HG03442 (cell line): ENCODE measurements at regions not wholly inside any gene's neighbourhood (a gene's known extent, or its start where the extent isn't known, plus 50 kb on each side); places are given as distances from the start of the nearest gene placed in this dataset.
"Not testable (repeated sequence)": the region's sequence is repeated elsewhere in the genome, so short reads cannot be mapped to it uniquely, and the experiment has no call there.

ENCODE experiments used
- ATAC-seq: cut with Tn5 transposase; IDR thresholded peaks from one replicate; pipeline ENCODE4 v1.9.1; 2021; ENCODE audit warnings: mild to moderate bottlenecking, moderate library complexity; ENCODE audit not compliant: unreplicated experiment

GRCh38 chr1:29634746-29635335 is 398.5 kb downstream of the PTPRU start:
- ATAC-seq, result no peak

- no peak for ATAC-seq
Observed at GRCh38 chr1:29634324-29634723, 398.0 kb downstream of the PTPRU start.

DNA sequence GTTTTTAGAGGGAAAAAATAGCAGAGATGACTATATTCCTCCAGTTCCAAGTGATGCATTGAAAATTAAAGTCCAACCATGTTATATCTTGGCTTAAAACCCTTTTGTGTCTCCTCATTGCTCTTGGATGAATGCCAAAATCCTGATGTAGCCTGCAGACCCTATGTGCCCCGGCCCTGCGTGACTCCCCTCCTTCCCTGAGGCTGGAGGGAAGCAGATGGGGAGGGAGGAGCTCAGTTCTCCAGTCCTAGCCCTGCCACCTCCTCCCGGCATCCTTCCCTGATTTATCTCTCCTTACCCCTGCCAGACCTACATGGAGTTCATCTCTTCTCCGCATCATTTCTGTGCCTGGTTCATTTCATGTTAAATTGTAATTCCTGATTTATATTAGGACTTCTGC is 397.4 kb downstream of the PTPRU start:
- ATAC-seq, result no peak

- no peak for ATAC-seq
Observed at GRCh38 chr1:29632806-29633615, 396.7 kb downstream of the PTPRU start.

DNA sequence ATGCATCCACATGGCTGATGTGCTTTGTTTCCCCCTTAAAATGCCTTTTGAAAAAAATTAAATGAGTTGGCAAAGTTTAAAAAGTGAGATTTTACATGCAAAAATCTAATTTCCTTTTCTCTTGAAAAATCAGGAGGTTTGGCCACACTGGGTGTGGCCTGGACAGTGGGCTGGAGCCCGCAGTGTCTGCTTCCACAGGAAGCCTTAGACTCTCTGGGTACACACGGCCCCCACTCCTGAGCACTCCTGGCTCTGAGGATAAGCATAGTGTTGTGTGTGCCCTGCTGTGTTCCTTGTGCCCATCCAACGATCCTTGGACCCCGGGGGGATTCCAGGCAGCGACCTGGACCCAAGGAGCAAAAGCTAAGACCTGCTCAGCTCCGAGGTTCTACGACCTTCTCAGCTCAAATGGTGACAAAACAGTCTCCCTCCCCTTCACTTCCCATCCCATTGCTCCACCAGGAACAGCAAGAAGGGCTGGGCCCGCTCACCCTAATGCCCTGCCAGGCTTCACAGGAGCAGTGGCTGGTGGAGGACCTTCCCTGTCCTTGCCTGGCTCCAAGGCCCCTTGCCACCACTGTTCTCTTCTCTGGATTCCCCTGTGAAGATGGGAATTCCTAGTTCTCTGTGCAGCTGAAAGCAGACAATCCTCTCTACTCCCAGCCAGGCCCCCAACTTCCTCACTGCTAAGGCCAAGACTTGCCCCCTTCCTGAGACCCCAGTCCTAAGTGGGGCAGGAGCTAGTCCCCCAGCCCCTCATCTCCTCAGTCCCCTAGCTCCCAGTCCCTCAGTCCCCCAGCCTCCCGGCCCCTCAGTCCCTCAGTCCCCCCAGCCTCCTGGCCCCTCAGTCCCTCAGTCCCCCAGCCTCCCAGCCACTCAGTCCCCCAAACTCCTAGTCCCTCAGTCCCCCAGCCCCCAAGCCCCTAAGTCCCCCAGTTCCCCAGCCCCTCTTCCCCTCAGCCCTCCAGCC is 395.8 kb downstream of the PTPRU start:
- ATAC-seq, result no peak

- ATAC-seq, result no peak
Observed at GRCh38 chr1:29631361-29631760, 395.0 kb downstream of the PTPRU start.

GRCh38 chr1:29630756-29631155 is 394.4 kb downstream of the PTPRU start:
- ATAC-seq, result no peak

- no peak for ATAC-seq
Observed at GRCh38 chr1:29629814-29630516, 393.6 kb downstream of the PTPRU start.

GRCh38 chr1:29629401-29629800 is 393.1 kb downstream of the PTPRU start:
- ATAC-seq, result no peak

DNA sequence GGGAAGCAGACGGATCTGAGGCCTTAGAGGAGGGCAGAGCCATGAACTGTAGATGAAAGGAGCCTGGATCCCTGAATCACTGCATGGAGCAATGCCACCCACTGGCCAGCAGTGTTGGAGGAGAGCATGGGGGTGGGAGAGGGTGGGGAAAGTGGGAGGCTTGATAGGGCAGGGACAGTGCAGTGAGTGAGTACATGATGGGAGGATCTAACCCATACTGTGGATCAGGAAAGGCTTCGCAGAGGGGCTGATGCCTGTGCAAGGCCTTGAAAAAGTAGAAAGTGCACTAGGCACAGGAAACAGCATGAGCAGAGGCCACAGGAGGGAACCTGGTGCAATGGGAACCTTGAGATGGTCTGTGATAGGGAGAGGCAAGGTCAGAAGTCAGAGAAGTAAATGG is 391.9 kb downstream of the PTPRU start:
- no peak for ATAC-seq

DNA sequence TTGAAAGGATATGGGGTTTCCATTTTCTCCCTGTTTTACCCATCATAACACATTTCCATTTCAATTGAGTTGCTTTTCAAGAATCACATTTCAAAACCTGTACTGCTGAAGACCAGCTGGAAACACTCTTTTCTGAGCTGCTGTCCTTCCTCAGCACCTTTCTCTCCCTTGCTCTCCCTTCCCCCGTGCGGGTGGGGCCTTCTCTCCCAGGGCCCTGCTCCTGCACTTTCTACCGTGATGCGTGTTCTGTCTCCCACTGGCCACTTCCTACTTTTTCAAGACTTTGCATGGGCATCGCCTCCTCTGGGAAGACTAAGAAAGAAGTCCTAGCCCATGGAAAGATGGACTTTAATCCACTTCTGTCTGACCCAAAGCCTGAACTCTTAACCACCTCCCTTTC is 390.4 kb downstream of the PTPRU start:
- ATAC-seq, result no peak

- no peak for ATAC-seq
Observed at GRCh38 chr1:29626066-29626465, 389.7 kb downstream of the PTPRU start.

- ATAC-seq, result no peak
Observed at GRCh38 chr1:29625084-29625420, 388.7 kb downstream of the PTPRU start.

GRCh38 chr1:29624320-29625083 is 388.2 kb downstream of the PTPRU start:
- ATAC-seq, result no peak

DNA sequence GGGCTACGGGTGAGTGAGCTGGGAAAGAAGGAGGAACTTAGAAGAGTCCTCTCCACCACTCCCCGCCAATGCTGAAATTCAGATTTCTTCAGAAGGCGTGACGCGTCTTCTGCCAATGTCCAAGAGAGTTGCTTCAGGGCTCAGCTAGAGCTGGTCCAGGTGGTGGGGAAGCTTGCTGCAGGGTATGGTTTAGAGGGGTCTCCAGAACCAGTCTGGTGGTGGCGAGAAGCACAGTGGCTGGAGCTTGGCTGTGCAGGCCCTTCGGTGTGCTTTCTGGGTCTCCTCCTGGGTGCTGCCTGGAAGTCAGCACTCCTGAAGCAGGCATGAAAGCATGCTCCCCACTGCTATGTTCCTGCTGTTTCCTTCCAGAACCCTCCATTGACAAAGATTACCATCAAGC is 387.2 kb downstream of the PTPRU start:
- no peak for ATAC-seq

DNA sequence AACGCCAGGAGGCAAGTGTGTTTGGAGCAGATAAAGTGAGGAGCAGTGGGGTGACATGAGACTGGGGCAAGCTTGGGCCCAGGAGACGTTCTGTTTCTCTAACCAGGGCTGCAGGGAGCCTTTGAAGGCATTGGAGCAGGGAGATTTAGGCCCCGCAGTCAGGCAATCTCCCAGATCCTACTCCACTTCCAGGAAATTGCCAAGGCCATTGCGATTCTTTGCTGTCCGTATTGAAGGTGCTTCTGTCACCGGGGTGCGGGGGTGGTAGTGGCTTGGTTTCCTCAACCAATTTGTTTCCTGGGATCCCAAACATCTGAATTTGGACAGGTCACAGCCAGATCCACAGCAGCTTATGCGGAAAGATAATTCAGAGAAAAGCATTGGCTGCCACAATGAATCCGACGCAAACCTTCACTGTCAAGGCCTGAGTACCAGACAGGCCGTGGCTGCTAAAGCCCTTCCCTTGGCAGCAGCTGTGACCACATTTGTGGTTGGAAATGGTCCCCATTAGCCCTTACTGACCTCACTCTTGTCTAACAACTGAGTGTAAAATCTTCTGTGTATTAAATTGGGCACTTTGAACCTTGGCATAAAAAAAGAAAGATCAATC is 385.6 kb downstream of the PTPRU start:
- no peak for ATAC-seq

DNA sequence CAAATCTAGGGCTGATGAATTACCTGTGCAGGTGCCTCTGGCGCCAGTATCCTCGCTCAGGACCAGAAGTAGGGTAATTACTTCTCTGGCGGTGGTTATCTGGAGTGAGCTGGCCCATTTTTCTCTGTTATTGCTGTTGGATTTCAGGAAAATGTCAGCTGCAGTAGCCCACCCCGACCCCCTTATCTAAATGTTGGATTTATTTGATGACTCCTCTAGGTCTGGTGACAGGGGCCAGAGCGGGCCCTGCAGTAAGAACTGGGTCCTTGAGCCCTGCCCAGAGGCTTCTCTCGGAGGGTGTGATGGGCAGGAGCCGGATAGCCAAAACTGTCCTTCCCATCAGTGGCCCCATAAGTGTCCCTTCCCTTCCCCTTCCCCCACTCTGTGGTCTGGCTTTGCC is 384.3 kb downstream of the PTPRU start:
- ATAC-seq, result no peak

DNA sequence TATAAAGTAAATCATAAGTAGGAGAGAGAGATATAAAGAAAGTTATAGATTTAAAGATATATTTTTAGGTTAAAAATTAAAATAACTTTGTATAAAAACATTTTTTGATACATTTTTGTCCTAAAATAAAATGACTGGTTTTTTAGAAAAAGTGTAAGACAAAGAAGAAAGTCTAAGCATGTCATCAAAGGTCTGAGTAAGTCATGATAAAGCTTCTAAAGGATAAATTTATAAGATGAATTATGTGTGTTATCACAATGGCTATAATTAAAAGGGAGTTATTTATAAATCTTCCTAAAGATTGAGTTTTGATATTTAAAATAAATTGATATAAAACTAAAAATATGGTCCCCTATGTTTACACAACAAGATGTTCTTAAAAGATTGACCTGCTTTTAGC is 370.9 kb downstream of the PTPRU start:
- no peak for ATAC-seq

DNA sequence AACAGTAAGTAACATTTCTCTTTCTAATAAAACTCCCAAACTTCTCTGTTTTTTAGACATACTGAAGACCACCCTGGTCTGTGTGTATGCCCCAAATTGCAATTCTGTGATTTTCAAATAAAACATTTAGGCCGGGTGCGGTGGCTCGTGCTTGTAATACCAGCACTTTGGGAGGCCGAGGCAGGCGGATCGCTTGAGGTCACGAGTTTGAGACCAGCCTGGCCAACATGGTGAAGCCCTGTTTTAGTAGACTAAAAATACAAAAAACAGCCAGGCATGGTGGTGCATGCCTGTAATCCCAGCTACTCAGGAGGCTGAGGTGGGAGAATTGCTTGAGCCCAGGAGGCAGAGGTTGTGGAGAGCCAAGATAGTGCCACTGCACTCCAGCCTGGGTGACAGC is 368.5 kb downstream of the PTPRU start:
- not testable (repeated sequence) for ATAC-seq

GRCh38 chr1:29603622-29604021 is 367.3 kb downstream of the PTPRU start:
- ATAC-seq, result no peak
